Inflammatory macrophage treated with lipopolysaccharide for 4 hours (primary cell): ENCODE measurements at regions not wholly inside any gene's neighbourhood (a gene's known extent, or its start where the extent isn't known, plus 50 kb on each side); places are given as distances from the start of the nearest gene placed in this dataset.

Source experiments
- DNase-seq: peaks from one replicate; pipeline ENCODE4 v3.0.0-alpha.2; 2020

- no peak for DNase-seq
Measured at GRCh38 chr2:181307203-181307991, 149.8 kb upstream of the ITGA4 start.

- DNase-seq, result peak; percentile 81
Measured at GRCh38 chr2:181308766-181309515, 148.2 kb upstream of the ITGA4 start.

GRCh38 chr2:181309586-181309985 lies 147.6 kb upstream of the ITGA4 start:
- no peak for DNase-seq

GRCh38 chr2:181310967-181311366 lies 146.2 kb upstream of the ITGA4 start:
- no peak for DNase-seq

GRCh38 chr2:181311837-181312236 lies 145.3 kb upstream of the ITGA4 start:
- DNase-seq, result peak; percentile 41

- DNase-seq, result peak; percentile 26
Measured at GRCh38 chr2:181312515-181312927, 144.7 kb upstream of the ITGA4 start.

- no peak for DNase-seq
Measured at GRCh38 chr2:181313845-181314244, 143.3 kb upstream of the ITGA4 start.

GRCh38 chr2:181314551-181314950 lies 142.6 kb upstream of the ITGA4 start:
- DNase-seq, result no peak

GRCh38 chr2:181317511-181317910 lies 139.7 kb upstream of the ITGA4 start:
- DNase-seq, result no peak

- DNase-seq, result no peak
Measured at GRCh38 chr2:181318504-181319280, 138.5 kb upstream of the ITGA4 start.

- no peak for DNase-seq
Measured at GRCh38 chr2:181319286-181319685, 137.9 kb upstream of the ITGA4 start.

- DNase-seq, result no peak
Measured at GRCh38 chr2:181320638-181321037, 136.5 kb upstream of the ITGA4 start.

GRCh38 chr2:181324912-181325311 lies 132.3 kb upstream of the ITGA4 start:
- no peak for DNase-seq

GRCh38 chr2:181326661-181327060 lies 130.5 kb upstream of the ITGA4 start:
- DNase-seq, result no peak

- no peak for DNase-seq
Measured at GRCh38 chr2:181330286-181330685, 126.9 kb upstream of the ITGA4 start.

- no peak for DNase-seq
Measured at GRCh38 chr2:181332044-181332605, 125.1 kb upstream of the ITGA4 start.

GRCh38 chr2:181334158-181334826 lies 122.9 kb upstream of the ITGA4 start:
- DNase-seq, result no peak

GRCh38 chr2:181340891-181341290 lies 116.3 kb upstream of the ITGA4 start:
- DNase-seq, result no peak

GRCh38 chr2:181341855-181342600 lies 115.2 kb upstream of the ITGA4 start:
- DNase-seq, result no peak

GRCh38 chr2:181348107-181348837 lies 108.9 kb upstream of the ITGA4 start:
- DNase-seq, result no peak

GRCh38 chr2:181352158-181352557 lies 105.0 kb upstream of the ITGA4 start:
- no peak for DNase-seq
